GM21528 (cell line): ENCODE measurements at regions not wholly inside any gene's neighbourhood (a gene's known extent, or its start where the extent isn't known, plus 50 kb on each side); places are given as distances from the start of the nearest gene placed in this dataset.

Experiments used
- ATAC-seq: cut with Tn5 transposase; IDR thresholded peaks from one replicate; pipeline ENCODE4 v1.9.1; 2021; ENCODE audit warnings: mild to moderate bottlenecking, moderate library complexity; ENCODE audit not compliant: unreplicated experiment, low FRiP score

- ATAC-seq, result no peak
These were observed 545.9 kb upstream of the ZFP42 start for GRCh38 chr4:187449702-187450101.

GRCh38 chr4:187451776-187452175 lies 543.8 kb upstream of the ZFP42 start:
- no peak for ATAC-seq

- ATAC-seq, result no peak
These were observed 535.6 kb upstream of the ZFP42 start for GRCh38 chr4:187460016-187460415.

- ATAC-seq, result no peak
These were observed 531.0 kb upstream of the ZFP42 start for GRCh38 chr4:187464573-187464972.

GRCh38 chr4:187467224-187467623 lies 528.3 kb upstream of the ZFP42 start:
- no peak for ATAC-seq

- ATAC-seq, result no peak
These were observed 525.9 kb upstream of the ZFP42 start for GRCh38 chr4:187469627-187470026.

- ATAC-seq, result no peak
These were observed 525.5 kb upstream of the ZFP42 start for GRCh38 chr4:187470061-187470460.

- no peak for ATAC-seq
These were observed 521.3 kb upstream of the ZFP42 start for GRCh38 chr4:187474238-187474637.

- ATAC-seq, result no peak
These were observed 519.7 kb upstream of the ZFP42 start for GRCh38 chr4:187475901-187476300.

- no peak for ATAC-seq
These were observed 518.3 kb upstream of the ZFP42 start for GRCh38 chr4:187477224-187477623.

GRCh38 chr4:187478292-187479140 lies 517.1 kb upstream of the ZFP42 start:
- ATAC-seq, result no peak

- no peak for ATAC-seq
These were observed 516.1 kb upstream of the ZFP42 start for GRCh38 chr4:187479511-187479910.

- no peak for ATAC-seq
These were observed 515.1 kb upstream of the ZFP42 start for GRCh38 chr4:187480146-187481145.

- no peak for ATAC-seq
These were observed 511.4 kb upstream of the ZFP42 start for GRCh38 chr4:187484186-187484585.

GRCh38 chr4:187485676-187486075 lies 509.9 kb upstream of the ZFP42 start:
- ATAC-seq, result no peak

- ATAC-seq, result no peak
These were observed 504.3 kb upstream of the ZFP42 start for GRCh38 chr4:187491286-187491685.

- ATAC-seq, result no peak
These were observed 503.6 kb upstream of the ZFP42 start for GRCh38 chr4:187491959-187492358.

GRCh38 chr4:187493661-187494060 lies 501.9 kb upstream of the ZFP42 start:
- no peak for ATAC-seq

- ATAC-seq, result no peak
These were observed 495.6 kb upstream of the ZFP42 start for GRCh38 chr4:187499956-187500355.

- no peak for ATAC-seq
These were observed 494.8 kb upstream of the ZFP42 start for GRCh38 chr4:187500796-187501195.

- no peak for ATAC-seq
These were observed 493.8 kb upstream of the ZFP42 start for GRCh38 chr4:187501731-187502130.
